Lower lobe of right lung (tissue), 2 donors: ENCODE measurements at regions not wholly inside any gene's neighbourhood (a gene's known extent, or its start where the extent isn't known, plus 50 kb on each side); places are given as distances from the start of the nearest gene placed in this dataset.
"Not testable (repeated sequence)": the region's sequence is repeated elsewhere in the genome, so short reads cannot be mapped to it uniquely, and the experiment has no call there.

Experiments
- ATAC-seq, 2 donors: fragments of 200-7000 bp; cut with Tn5 transposase; one replicate each; pipeline ENCODE4 v1.9.1; 2020 to 2022; ENCODE audit warnings: mild to moderate bottlenecking in 2 of 2, moderate library complexity in 2 of 2
- DNase-seq: peaks from one replicate; pipeline ENCODE4 v3.0.0-alpha.2; 2020
- H3K27ac ChIP-seq: fragments of 200-600 bp; one replicate; pipeline ENCODE4 v1.8.0; 2022
- H3K27me3 ChIP-seq: fragments of 200-600 bp; one replicate; pipeline ENCODE4 v1.8.0; 2022; ENCODE audit warnings: low read depth
- H3K36me3 ChIP-seq: fragments of 200-600 bp; one replicate; pipeline ENCODE4 v1.8.0; 2022; ENCODE audit warnings: mild to moderate bottlenecking
- H3K4me1 ChIP-seq: fragments of 200-600 bp; one replicate; pipeline ENCODE4 v1.8.0; 2022
- H3K4me3 ChIP-seq: fragments of 200-600 bp; one replicate; pipeline ENCODE4 v1.8.0; 2022; ENCODE audit warnings: mild to moderate bottlenecking
- H3K9me3 ChIP-seq: fragments of 200-600 bp; one replicate; pipeline ENCODE4 v1.8.0; 2022
- intact Hi-C: fragments of 100-400 bp; cut with DNase I; formaldehyde crosslinking; loops from one replicate; pipeline ENCODE4 v1.11.0; 2022
- TF ChIP-seq, protein P1 (sequence below): fragments of 200-600 bp; IDR thresholded peaks from one replicate; pipeline ENCODE4 v1.8.0; 2022; ENCODE audit warnings: antibody characterized with exemption, mild to moderate bottlenecking
- donor health status: DM: no; HTN: yes; CAD: no; lungs with severe emphysema.

DNA sequence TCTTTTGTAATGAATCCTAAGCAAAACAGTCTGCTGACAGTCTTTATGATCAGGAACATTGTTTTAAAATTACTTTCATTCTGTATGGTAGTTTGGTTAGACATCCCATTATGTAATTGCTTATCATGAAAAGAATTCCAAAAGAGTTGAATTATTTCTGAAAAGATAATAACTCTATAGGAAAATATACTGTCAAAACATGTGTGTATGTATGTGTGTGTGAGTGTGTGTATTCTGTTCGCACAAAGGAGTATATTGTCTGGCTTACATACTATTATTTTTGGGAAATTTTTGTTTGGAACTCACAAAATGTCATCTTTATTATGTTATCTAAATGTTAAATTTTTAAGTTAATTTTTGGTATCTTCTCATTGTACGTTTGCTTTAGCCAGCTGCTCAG, 1075.9 kb downstream of the ZPLD1 start:
- intact Hi-C loops, result no loop called here
- DNase-seq (no peak), ATAC-seq (no peak)
- no peaks in the 10 kb centered on the region for H3K27me3 ChIP-seq
- no peaks in the 10 kb centered on the region for H3K9me3 ChIP-seq
- no peaks in the 10 kb centered on the region for H3K4me1 ChIP-seq
- TF ChIP-seq, protein P1, sequence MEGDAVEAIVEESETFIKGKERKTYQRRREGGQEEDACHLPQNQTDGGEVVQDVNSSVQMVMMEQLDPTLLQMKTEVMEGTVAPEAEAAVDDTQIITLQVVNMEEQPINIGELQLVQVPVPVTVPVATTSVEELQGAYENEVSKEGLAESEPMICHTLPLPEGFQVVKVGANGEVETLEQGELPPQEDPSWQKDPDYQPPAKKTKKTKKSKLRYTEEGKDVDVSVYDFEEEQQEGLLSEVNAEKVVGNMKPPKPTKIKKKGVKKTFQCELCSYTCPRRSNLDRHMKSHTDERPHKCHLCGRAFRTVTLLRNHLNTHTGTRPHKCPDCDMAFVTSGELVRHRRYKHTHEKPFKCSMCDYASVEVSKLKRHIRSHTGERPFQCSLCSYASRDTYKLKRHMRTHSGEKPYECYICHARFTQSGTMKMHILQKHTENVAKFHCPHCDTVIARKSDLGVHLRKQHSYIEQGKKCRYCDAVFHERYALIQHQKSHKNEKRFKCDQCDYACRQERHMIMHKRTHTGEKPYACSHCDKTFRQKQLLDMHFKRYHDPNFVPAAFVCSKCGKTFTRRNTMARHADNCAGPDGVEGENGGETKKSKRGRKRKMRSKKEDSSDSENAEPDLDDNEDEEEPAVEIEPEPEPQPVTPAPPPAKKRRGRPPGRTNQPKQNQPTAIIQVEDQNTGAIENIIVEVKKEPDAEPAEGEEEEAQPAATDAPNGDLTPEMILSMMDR, result no peak
- no peak overlapping the region for H3K27ac ChIP-seq
- no peak overlapping the region for H3K4me3 ChIP-seq
- H3K36me3 ChIP-seq, result no peaks in the 10 kb centered on the region

DNA sequence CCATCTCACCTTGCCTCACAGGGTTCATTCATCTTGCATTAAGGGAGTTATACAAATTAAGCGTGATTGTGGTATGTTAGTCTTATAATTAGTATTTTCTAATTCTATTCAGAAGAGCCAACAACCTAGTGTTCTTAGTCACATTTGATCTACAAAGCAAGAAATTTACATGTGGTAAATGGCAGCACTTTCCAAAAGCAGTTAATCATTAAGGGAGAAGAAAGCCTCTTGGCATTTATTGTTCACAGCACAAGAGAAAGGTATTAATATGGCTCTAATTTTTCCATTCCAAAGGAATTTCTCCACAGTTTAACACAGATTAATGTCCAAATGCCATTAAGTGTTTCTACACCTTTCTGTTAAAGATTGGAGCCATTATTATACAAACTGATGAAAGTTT, 1077.1 kb downstream of the ZPLD1 start:
- intact Hi-C loops, result no loop called here
- no peaks in the 10 kb centered on the region for H3K36me3 ChIP-seq
- H3K9me3 ChIP-seq, result no peaks in the 10 kb centered on the region
- no peaks in the 10 kb centered on the region for H3K4me1 ChIP-seq
- DNase-seq, result no peak
- no peak overlapping the region for H3K27ac ChIP-seq
- H3K27me3 ChIP-seq, result no peaks in the 10 kb centered on the region
- ATAC-seq, result no peak
- TF ChIP-seq, protein P1, result no peak
- H3K4me3 ChIP-seq, result no peak overlapping the region

DNA sequence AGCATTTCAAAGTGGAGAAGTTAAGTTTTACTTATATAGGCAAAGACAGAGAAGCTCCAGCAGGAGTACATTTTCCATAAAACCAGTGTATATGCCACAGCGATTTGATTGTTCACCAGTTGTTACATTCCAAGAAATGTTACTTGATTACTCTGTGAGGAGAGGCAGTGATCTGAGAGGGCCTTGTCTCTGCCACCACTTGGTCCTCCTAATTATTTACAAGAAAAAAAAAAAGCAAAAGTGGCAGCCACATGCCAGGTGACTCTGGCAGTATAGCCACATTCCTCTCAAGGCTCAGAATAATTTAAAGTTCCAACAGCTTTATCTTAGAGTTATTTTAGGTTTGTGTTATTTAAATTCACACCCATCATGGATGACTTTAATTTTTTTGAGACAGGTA, 1077.8 kb downstream of the ZPLD1 start:
- Histone ChIP-seq H3K4me1 (no peaks in the 10 kb centered on the region), H3K36me3 (no peaks in the 10 kb centered on the region)
- intact Hi-C loops, result no loop called here

DNA sequence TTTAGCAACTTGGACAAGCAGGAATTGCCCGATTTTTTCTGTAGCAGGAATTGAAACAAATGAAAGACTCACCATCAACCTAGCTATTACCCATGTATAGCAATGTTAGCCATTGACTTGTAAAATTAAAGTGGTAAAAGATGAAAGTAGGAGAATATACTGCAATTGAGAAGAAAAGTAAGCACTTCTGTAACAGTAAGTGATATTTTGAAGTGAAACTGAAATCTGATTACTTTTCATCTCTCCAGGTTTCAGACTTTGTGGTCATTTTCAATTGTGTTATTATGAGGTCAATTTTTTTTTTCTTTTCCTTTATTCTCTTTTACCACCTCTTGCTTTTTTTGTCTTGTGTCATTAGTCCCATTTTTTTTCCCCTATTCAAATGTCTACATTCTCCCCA, 1078.2 kb downstream of the ZPLD1 start:
- no peak overlapping the region for H3K27ac ChIP-seq
- no peak overlapping the region for H3K4me3 ChIP-seq
- no peak for ATAC-seq
- DNase-seq, result no peak
- intact Hi-C loops, result no loop called here
- H3K4me1 ChIP-seq, result no peaks in the 10 kb centered on the region
- no peaks in the 10 kb centered on the region for H3K9me3 ChIP-seq
- no peaks in the 10 kb centered on the region for H3K27me3 ChIP-seq
- TF ChIP-seq, protein P1, result no peak
- no peaks in the 10 kb centered on the region for H3K36me3 ChIP-seq

More for the DNA sequence above, 1077.8 kb downstream of the ZPLD1 start:
- Histone ChIP-seq H3K9me3 (no peaks in the 10 kb centered on the region), H3K27me3 (no peaks in the 10 kb centered on the region), H3K27ac (no peak overlapping the region), H3K4me3 (no peak overlapping the region)
- TF ChIP-seq, protein P1, result no peak
- no peak for DNase-seq
- no peak for ATAC-seq

DNA sequence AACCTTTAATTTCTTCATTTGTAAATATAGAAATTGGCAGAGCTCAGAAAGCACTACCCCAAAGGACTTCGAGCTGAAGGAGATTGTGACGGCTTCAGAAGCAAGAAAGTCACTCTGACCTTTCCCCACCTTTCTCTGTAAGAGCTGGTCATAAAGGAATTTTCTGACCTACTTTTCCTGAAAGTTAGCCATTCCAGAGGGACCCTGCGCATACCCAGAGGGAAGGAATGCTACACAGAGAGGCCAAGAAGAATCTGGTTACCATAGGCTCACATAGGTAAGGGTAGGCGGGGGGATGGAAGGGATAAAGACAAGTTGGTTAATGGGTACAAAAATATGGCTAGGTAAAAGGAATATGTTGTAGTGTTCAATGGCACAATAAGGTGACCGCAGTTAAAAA, 1080.3 kb downstream of the ZPLD1 start:
- Histone ChIP-seq H3K27me3 (no peaks in the 10 kb centered on the region), H3K27ac (no peak overlapping the region), H3K9me3 (no peaks in the 10 kb centered on the region), H3K4me1 (no peaks in the 10 kb centered on the region), H3K4me3 (no peak overlapping the region), H3K36me3 (no peaks in the 10 kb centered on the region)
- intact Hi-C loops, result no loop called here
- ATAC-seq (no peak), DNase-seq (no peak)
- TF ChIP-seq, protein P1, result no peak

DNA sequence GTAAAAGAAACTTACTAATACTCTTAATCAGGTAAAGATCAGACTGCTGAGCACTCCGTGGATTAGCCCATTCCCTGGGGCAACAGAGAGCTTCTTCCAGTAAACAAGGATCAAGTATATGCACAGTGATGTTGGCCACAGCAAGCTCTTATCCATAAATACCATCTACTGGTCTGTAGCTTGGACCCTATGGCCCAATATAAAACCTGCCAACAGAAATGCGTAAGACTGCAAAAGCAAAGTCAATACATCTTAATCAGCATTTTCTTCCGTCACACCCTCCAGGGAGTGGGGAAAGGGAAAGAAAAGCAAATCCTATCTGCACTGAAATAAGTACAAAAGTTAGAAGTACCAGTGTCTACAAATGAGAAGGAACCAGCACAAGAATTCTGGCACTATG, 1082.1 kb downstream of the ZPLD1 start:
- Histone ChIP-seq H3K9me3 (peaks cover under 1% of the 10 kb centered on the region), H3K27ac (no peak overlapping the region), H3K27me3 (no peaks in the 10 kb centered on the region), H3K36me3 (no peaks in the 10 kb centered on the region), H3K4me1 (no peaks in the 10 kb centered on the region), H3K4me3 (no peak overlapping the region)
- intact Hi-C loops, result no loop called here
- TF ChIP-seq, protein P1, result no peak
- DNase-seq, result no peak
- no peak for ATAC-seq

DNA sequence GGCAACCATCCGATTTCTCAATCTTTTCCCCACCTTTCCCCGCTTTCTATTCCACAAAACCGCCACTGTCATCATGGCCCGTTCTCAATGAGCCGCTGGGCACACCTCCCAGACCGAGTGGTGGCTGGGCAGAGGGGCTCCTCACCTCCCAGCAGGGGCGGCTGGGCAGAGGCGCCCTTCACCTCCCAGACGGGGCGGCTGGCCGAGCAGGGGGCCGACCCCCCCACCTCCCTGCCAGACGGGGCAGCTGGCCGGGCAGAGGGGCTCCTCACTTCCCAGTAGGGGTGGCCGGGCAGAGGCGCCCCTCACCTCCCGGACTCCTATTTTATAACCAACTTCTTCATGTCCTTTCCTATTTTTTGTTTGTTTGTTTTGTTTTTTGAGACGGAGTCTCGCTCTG, 1096.5 kb downstream of the ZPLD1 start:
- intact Hi-C loops, DNase-seq, H3K27ac ChIP-seq, H3K4me3 ChIP-seq, H3K27me3 ChIP-seq, H3K36me3 ChIP-seq, H3K4me1 ChIP-seq, ATAC-seq, H3K9me3 ChIP-seq: not testable (repeated sequence)
